ENCODE measurements at regions not wholly inside any gene's neighbourhood (a gene's known extent, or its start where the extent isn't known, plus 50 kb on each side); places are given as distances from the start of the nearest gene placed in this dataset.

DNA sequence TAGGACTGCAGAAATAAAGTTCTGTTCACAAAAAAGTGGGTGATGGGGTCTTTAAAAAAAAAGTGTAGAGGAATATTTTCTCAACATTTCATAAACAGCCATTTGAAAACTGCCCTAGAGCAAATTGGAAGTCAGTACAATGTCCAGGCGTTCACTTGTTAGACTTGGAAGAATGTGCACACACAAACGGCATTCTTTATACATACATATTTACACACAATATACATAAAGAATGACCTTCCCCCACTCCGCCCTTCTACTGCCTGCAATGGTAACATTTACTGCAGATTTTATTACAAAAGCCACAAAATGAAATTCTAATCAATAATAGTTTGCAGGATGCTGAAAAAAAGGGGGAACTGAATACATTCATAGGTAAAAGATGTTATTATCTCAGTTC lies 103.4 kb upstream of the TOX3 start:
- DNase-seq (ENCODE audit: low spot score), result no peak

DNA sequence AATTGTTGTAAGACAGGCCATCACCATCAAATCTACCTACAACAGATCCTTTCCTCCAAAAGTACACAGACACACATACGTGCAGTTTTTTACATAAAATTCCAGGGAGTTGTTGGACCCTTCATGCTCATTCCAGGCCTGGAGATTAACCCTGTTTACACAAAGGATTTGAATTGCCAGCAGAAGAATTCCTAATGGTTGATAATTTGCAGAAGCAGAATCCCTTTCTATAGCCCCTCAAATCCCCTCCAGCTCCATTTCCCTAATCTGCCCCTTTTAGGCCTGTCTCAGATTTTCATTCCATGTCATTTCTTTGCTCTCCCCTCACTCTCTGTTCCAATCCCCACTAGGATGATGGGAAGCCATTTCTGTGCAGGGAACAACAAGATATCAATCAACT lies 102.9 kb upstream of the TOX3 start:
- no peak for DNase-seq (ENCODE audit: low spot score)

DNA sequence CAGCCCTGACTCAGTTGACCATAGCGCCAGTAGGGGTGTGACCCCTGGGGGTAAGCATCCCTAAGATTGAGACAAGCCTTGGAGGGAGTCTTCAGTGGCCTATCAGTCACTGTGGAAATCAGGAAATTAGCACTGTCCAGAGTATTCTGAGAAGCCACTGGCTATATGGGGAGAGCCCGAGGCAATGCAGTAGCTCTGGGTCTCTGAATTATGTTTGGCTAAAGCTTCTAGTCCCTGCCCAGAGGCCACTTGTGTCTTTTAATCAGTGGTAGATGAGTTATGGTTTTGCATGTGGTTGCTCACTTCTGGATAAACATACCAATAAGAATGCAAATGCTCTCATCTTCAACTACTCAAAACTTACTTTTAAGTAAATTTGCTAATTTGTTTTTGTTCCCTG lies 100.6 kb upstream of the TOX3 start:
- no peak for DNase-seq (ENCODE audit: low spot score)

DNA sequence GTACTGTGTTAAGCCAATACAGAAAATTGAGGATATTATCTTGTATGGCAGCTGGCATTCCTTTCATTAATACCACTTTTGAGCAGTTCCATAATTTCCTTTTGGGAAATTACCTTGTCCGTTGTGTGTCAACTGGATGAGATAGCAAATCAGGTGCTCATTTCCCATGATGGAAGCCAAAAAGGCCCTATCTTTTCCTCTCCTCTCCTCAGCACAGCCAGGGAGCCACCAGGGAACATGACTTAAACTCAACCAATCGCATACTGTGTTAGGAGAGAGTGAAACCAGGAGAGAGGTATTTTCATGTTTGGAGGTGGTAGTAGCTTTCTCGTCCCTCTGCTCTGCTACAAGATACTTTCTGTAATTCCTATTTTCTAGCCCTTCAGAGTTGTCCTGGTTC lies 96.1 kb upstream of the TOX3 start:
- no peak for DNase-seq (ENCODE audit: low spot score)

DNA sequence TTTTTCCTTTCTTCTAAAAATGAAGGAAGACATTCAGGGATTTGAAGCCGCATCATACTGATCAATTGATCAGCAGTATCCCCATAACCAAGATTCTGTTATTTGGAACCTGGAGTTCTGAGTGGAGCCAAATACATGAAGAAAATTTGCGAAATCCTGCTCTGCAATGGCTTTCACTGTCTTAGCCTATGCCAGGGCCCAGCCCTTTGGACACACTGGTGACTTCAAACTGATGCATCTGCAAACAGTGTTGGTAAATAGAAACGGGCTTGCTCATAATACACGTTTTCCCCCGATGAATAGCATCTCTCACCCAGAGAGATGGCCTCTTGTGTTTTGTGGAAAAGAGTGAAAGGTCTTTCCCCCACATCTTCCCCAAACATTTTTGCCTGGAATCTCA lies 87.6 kb upstream of the TOX3 start:
- no peak for DNase-seq (ENCODE audit: low spot score)

DNA sequence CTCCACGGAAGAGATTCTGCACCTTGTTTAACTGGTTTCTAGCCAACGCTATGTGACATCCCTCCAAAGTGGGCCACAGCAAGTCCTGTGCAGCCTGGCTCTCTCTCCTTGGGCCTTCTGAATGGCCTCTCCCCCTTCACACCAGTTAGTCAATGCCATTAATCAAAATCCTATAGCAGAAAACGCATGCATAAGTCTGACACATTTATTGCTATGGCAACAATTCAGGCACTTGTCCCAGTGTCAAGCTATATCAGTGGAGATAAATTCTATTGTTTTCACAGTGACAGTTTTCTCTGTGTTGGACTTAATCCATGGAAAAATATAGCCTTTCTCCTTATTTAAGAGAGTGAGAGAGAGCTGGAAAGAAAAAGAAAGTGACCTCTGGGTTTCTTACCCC lies 87.2 kb upstream of the TOX3 start:
- DNase-seq (ENCODE audit: low spot score), result no peak

DNA sequence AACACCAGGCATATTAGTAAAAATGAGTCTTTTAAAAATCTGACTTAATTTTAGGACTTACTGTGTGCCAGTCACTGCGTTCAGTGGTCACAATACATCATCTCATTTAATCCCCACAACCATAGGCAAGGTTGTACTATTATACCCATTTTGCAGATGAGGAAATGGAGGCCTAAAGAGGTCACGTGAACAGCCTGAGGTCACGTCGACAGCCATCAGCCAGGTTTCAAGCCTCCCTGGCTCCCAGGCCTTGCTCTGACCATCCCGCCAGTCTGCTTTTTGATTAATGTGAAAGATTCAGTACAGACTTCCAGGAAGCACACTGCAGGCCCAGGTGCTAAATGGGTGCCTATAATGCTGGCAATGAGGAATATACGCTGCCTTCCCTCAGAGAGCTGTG lies 86.3 kb upstream of the TOX3 start:
- no peak for DNase-seq (ENCODE audit: low spot score)

DNA sequence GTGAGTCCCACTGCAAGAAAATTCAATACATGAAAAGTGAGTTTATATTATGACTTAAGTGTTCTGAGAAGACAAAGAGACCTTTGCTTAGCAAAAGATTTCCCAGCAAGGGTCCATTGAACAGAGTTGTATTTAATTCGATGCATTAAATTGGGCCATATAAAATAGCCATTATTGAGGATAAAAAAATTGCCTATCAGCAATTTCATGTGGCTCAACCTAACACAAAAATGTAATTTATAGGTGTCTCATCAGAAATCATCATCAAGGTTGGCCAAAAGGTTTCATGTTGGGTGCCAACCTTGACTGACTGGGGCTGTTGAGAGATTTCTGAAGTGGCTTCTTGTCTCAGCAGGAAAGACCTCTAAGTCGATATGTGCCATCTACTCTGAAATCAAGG lies 84.8 kb upstream of the TOX3 start:
- DNase-seq (ENCODE audit: low spot score), result no peak

DNA sequence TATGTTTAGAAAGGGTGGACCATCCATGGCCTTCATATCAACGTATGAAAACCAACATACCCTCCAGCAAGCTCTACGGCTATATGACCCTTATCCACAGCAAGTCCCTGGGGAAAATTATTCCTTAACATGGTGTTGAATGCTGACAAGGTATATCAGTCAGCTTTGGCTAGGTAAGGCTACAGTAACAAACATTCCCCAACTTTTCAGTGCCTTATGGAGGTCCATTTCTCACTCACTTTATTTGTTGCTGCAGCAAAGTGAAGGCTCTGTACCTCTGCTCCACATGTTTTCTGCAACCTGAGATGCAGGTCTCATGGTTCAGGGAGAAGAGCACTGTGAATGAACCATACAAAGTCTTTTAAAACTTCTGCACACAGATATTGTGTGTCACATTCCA lies 83.8 kb upstream of the TOX3 start:
- no peak for DNase-seq (ENCODE audit: low spot score)

DNA sequence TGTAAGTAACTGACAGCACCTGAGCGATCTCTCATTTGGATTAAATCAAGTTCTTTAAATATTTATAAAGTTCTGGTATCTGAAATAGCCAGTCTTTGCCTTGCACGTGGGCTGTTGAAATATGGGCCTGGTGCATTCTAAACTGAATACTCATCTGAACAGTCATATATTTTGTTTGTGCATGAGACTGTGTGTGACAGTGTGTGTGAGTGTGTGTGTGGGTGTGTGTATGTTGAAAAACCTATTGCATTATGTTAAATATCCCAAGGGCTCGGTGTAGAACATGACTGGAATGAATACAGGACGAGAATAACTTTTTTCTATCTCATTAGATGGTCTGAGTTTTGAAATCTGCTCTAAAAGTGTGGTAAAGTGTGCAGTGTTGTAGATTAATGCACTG lies 82.4 kb upstream of the TOX3 start:
- no peak for DNase-seq (ENCODE audit: low spot score)

DNA sequence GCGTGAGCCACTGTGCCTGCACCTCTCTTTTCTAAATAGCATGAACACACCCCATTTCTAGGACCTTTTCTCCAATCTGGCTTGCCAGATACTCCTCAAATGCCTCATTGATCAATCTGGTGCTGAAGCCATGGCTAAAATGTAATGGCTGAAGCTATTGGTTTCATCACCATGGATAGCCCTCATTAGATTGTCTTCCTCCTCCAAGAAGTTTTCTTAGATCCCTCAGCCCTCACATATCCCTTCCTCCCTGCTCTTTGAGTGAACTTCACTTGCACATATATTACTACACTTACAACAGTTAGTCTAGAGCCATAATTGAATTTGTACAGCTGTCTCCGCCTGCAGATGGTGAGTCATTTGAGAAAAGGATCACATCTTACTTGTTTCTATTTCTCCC lies 77.9 kb upstream of the TOX3 start:
- no peak for DNase-seq (ENCODE audit: low spot score)

DNA sequence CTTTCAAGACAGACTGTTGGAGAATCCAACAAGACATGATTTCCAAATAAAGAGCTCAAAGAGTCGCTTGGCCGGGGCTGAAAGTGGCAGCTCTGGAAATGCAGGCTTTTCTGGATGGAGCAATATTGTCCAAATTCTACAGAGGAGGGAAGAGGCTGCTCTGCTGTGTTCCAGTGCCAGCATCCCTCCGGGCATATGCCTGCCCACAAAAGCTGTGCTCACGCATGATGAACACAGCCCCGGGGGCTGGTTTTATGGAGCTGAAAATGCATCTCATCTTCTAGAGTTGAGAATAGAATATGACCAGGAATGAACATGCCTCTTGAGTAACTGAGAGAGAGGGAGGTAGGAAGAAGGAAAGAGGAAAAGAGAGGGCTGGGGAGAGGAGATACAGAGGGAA lies 74.7 kb upstream of the TOX3 start:
- DNase-seq (ENCODE audit: low spot score), result no peak

DNA sequence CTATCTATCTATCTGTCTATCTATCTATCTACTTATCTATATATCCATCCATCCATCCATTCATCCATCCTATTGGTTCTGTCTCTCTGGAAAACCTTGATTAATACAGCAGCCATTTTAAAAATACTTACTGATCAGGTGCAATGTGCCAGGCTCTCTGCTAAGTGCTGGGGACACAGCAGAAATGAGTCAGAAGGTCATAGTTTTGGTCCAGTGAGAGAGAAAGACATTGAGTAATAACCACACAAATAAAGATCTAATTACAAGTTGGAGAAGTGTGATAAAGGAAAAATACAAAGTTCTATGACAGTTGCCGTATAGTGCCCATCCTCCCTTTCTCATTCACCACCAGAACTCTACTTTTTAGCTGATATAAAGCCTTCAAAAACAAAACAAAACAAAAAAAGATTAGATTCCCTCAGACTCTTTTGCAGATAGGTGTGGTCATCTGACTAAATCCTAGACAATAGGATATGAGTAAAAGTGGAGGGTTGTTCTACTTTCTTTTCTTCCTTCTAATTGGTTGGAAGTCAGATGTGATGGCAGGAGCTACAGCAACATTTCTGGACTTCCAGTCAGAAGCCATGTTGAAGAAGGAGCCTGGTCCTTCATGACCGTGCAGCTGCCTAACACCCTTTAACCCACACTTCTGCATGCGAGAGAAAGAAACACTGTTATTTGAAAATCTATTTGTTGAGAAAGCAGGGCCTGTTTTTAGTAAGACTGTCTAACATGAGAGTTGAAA lies 72.0 kb upstream of the TOX3 start:
- no peak for DNase-seq (ENCODE audit: low spot score)

DNA sequence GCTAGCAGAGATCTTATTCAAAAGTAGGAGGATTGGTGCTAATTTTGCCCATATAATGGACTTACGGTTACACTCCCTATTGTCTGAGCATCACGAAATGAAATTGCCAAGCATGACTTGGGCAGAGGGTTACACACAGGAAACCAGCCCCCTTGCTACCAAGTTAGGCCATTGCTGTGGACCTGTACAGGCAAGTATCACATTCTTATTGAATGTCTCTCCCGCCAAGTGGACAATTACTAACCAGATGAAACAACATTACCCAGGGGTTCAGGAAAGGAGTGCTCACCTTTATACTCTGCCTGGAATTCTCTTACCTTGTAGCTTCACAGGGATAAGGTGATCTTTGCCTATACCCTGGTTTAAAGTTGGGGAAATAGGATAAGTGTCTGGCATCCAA lies 70.6 kb upstream of the TOX3 start:
- DNase-seq (ENCODE audit: low spot score), result no peak

DNA sequence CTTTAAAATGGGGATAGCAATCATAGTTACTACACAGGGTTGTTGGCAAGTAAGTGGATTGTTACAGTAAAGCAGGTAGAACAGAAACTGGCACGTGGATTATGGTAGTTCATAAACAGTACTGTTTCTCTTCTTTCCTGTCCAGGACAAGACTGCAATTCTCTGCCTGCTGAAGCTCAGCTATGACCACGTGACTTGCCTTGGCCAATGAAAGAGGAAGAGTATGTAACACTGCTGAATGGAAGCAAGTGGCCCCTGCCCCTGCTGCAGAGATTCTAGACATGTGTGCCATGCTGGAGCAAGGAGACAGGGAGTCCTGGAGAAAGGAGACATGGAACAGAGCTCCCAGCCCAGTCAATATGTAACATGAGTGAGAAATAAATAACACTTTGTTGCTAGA lies 66.6 kb upstream of the TOX3 start:
- DNase-seq (ENCODE audit: low spot score), result no peak

DNA sequence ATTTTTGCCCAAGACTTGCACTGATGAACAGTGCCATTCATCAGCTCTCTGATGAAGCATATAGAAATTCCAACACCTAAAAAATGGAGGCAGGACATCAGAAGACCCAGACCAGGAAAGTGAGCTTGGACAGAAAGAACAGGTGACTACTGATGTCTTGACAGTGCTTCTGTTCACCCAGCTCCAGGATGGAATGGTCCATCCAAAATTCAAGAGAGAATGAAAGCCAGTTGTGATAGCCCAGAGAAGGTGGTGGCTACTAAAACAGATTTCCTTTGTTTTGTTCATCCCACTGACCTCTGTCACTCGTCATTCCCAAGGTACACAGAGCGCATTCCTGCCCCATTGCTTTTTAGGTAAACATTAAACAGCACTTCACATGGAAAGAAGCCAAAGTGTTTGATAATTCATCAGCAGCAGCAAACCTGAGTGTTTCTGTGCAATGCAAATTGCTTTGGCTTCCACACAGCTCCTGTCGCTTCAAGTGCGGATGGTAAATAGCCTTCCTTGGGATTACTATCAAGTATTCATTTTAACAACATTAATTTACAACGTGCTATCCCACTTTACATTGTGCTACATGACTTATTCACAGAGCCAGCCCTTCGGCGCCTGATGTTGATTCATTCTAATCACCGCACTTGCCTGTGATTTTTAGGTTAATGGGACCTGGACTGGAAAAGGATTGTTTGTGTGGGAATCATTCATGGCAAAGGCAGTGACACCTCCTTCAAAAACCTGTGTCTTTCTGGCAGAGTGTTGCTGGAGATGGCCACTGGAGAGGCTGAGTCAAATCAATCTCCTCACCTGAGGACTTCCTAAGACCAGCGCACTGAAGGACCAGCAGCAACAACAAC lies 65.1 kb upstream of the TOX3 start:
- peak; percentile 88 for DNase-seq (ENCODE audit: low spot score)

DNA sequence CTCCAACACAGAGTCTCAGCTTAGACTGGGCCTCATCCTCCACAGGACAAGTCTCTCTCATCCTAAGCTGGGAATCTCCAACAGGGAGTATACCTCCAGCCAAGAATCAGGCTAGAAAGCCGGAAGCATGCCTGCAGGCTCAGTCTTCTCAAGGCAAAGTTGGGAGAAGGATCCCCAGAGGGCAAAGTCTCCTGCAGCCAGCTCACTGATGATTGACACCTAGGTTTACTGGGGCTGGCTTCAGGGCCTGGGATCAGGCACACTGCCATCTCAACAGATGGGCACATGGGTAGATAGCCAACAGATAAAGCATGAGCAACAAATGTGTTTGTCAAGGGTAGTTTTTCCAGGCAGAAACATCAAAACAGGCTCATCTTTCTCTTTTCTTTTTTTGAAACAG lies 56.1 kb upstream of the TOX3 start:
- peak; percentile 29 for DNase-seq (ENCODE audit: low spot score)

DNA sequence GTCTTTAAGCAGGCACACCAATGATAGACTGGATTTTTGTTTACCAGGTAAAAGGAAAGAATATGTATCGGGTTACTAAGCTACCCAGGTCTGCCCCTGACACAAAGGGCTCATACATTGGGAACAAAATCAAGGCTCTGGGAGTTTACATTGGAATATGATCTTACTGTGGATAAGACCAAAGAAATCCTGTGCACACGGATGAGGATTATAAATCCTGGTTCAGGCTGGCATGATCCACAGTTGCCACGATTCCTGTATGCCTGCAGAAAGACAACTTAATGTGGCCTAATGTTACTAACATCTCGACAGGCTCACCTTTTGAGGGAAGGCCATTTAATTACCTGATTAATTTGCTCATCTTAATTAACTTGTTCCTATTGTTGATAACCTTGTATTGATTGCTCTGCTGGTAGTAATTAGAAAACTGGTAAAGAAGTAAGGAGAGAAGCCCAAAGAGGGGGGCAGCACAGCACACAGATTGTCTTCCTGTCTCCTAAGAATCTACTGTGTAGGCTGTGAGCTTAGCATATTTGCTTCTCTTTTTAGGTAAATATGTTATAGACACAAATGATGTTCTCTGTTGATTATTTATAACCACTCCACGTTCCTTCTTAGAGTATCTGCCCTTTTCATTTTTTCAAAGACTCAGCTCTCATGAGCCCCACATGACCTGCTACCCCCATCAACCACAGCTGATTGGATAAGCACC lies 51.0 kb upstream of the TOX3 start:
- no peak for DNase-seq (ENCODE audit: low spot score)

DNA sequence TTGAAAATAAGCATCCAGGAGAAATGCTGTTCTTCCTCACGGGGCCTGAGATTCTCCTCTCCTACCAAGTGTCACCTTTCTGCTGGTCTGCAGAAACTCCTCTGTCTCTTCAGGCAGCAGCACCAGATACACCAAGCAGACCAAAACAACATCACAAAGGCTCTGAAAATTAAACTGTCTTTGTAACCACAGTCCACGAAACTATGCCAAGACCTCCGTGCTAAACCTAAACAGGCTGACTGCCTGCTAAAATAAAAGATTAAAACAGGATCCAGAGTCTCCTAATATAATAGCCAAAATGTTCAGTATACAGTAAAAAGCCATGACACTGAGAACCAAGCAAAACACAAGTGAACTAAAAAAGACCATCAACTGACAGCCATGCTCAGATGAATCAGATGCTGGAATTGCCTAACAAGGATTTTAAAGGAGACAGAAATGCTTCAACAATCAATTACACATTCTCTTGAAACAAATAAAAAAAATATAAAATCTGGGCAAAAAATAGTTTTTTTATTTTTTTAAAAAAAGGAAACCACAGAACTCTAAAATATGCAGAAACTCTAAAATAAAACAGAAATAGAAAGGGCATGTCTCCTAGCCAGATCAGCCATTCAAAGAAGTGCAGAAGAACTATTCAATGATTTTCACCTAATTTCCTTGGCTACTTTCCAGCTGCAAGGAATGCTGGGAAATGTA lies 50.3 kb upstream of the TOX3 start:
- peak; percentile 89 for DNase-seq (ENCODE audit: low spot score)

All from HT-29 (cell line).